ENCODE measurements at regions not wholly inside any gene's neighbourhood (a gene's known extent, or its start where the extent isn't known, plus 50 kb on each side); places are given as distances from the start of the nearest gene placed in this dataset.

DNA sequence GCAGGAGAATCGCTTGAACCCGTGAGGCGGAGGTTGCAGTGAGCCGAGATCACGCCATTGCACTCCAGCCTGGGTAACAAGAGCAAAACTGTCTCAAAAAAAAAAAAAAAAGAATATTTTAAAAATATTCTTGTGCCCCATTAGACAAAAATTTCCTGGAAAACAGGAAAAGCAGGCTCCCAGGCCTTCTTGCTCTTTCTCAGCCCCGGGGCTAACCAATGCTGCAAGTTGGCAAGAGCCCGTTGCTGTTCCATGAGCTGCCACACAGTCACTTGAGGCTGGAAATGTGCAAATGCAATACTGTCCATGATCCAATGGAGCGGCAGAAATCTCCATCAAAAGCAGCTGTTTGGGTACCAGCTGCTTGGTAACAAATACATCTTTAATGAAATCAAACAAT is 994.7 kb downstream of the VRK1 start:
- Histone ChIP-seq H4K20me1 (ENCODE audit: insufficient read depth, low read length) (no peaks in the 10 kb centered on the region), H4K8ac (ENCODE audit: low read depth in 2 of 2, low read length in 2 of 2) (no peak overlapping the region), H3K9ac (ENCODE audit: low read depth, low read length) (no peak overlapping the region), H3K9me3 (ENCODE audit: control insufficient read depth, insufficient read depth, low read length) (peaks cover 17% of the 10 kb centered on the region), H4K5ac (ENCODE audit: low read depth, low read length) (no peak overlapping the region), H4K91ac (ENCODE audit: insufficient read depth, low read depth, low read length) (no peak overlapping the region), H2BK20ac (ENCODE audit: low read depth, low read length) (no peak overlapping the region), H3K9me1 (ENCODE audit: insufficient read depth, low read length) (no peaks in the 10 kb centered on the region), H3K4me2 (ENCODE audit: low read depth, low read length) (no peak overlapping the region), H2AK9ac (replicated peaks; ENCODE audit: low read depth, low read length, poor library complexity) (no peak overlapping the region), H3K36me3 (ENCODE audit: control insufficient read depth, insufficient read depth, low read length) (no peaks in the 10 kb centered on the region), H2BK15ac (ENCODE audit: low read depth, low read length) (no peak overlapping the region), H3K27me3 (ENCODE audit: control insufficient read depth, insufficient read depth, low read length) (no peaks in the 10 kb centered on the region), H3K4me3 (ENCODE audit: insufficient read depth, low read depth, low read length) (no peak overlapping the region), H2BK120ac (ENCODE audit: low read depth, low read length) (no peak overlapping the region), H3K14ac (replicated peaks; ENCODE audit: low read depth, low read length) (no peak overlapping the region), H3K18ac (ENCODE audit: low read depth, low read length) (no peak overlapping the region), H2AK5ac (ENCODE audit: low read depth, low read length) (no peak overlapping the region), H3K27ac (ENCODE audit: insufficient read depth, low read length) (no peak overlapping the region), H3K79me1 (ENCODE audit: low read depth in 1 of 2, low read length in 2 of 2) (no peaks in the 10 kb centered on the region), H3K4me1 (ENCODE audit: control insufficient read depth, insufficient read depth, low read length) (no peaks in the 10 kb centered on the region), H2AFZ (replicated peaks; ENCODE audit: low read length, poor library complexity) (no peak overlapping the region), H3K23ac (ENCODE audit: low read depth, low read length) (no peak overlapping the region), H2BK5ac (ENCODE audit: low read depth, low read length, poor library complexity, severe bottlenecking) (no peak overlapping the region), H3K4ac (ENCODE audit: low read depth, low read length) (no peak overlapping the region), H3K56ac (ENCODE audit: extremely low read depth, insufficient read depth, low read length) (no peak overlapping the region)
- intact Hi-C loops (cut with micrococcal nuclease) = no loop called here
- in situ Hi-C loops (cut with MboI; ENCODE audit: low sequenced_read_pairs) = no loop called here
- TF ChIP-seq SMC3 (IDR thresholded peaks at IDR 0.05; ENCODE audit: low read depth, low read length) (no peak), MAFK (IDR thresholded peaks at IDR 0.05; ENCODE audit: low read depth, low read length) (no peak), NFE2L2 (IDR thresholded peaks at IDR 0.05; ENCODE audit: low read depth, low read length) (no peak), MXI1 (IDR thresholded peaks at IDR 0.05; ENCODE audit: borderline replicate concordance, low read depth, low read length) (no peak), RFX5 (IDR thresholded peaks at IDR 0.05; ENCODE audit: low read depth, low read length) (no peak), CHD1 (IDR thresholded peaks at IDR 0.05; ENCODE audit: low read depth, low read length) (no peak), MAZ (IDR thresholded peaks at IDR 0.05; ENCODE audit: borderline replicate concordance, low read depth, low read length) (no peak), RCOR1 (IDR thresholded peaks at IDR 0.05; ENCODE audit: insufficient replicate concordance, low read length) (no peak), POLR2A (IDR thresholded peaks at IDR 0.05; ENCODE audit: low read depth, low read length) (no peak), BHLHE40 (IDR thresholded peaks at IDR 0.05; ENCODE audit: low read depth, low read length) (no peak), FOS (IDR thresholded peaks at IDR 0.05; ENCODE audit: low read depth, low read length) (no peak), RAD21 (IDR thresholded peaks at IDR 0.05; ENCODE audit: low read length) (no peak), CEBPB (IDR thresholded peaks at IDR 0.05; ENCODE audit: low read depth, low read length) (no peak)
- TF ChIP-seq, protein P1, sequence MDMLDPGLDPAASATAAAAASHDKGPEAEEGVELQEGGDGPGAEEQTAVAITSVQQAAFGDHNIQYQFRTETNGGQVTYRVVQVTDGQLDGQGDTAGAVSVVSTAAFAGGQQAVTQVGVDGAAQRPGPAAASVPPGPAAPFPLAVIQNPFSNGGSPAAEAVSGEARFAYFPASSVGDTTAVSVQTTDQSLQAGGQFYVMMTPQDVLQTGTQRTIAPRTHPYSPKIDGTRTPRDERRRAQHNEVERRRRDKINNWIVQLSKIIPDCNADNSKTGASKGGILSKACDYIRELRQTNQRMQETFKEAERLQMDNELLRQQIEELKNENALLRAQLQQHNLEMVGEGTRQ (IDR thresholded peaks at IDR 0.05; ENCODE audit: low read depth, low read length) = no peak
- POLR2A ChIA-PET (ENCODE audit: unreplicated experiment) = no interaction called here
- DNase-seq = no peak
- BruUV-seq (replicated peaks) = no TSS peak
- CTCF ChIA-PET = no interaction called here
- no peak for ATAC-seq (ENCODE audit: low read depth)
- 49% methylated on average over 2 of the region's 8 CpGs; no CpG with 5 or more reads in 1 of the 2 experiments for WGBS, 2 experiments (ENCODE audit: extremely low coverage in 2 of 2, insufficient read length in 1 of 2)
- dilution Hi-C loops (cut with HindIII; ENCODE audit: low sequenced_read_pairs, unreplicated experiment) = no loop called here

Data from IMR-90 (cell line).